ENCODE measurements at regions not wholly inside any gene's neighbourhood (a gene's known extent, or its start where the extent isn't known, plus 50 kb on each side); places are given as distances from the start of the nearest gene placed in this dataset.

DNA sequence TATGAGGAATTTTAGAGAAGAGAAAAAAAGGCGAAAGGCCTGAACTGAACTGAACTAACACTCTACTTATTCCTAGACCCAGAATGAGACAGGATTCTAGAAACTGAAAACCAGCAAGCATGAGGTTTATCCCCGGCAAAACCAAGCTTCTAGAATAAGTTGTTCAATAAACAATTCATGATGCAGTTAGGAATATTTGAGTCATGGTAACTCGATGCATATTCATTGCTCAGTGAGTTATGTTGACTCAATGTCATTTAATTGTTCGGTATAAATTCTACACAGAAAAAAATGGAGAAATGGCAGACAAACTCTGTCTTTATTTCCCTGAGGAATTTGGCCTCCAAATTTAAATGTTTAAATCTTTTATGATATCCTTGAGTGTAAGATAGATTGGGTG lies 321.5 kb downstream of the SATB2 start:
- Mint-ChIP-seq H3K27me3 (ENCODE audit: low read depth) (peaks cover 59% of the 10 kb centered on the region), H3K9me3 (peaks cover 24% of the 10 kb centered on the region), H3K4me3 (no peak overlapping the region), H3K4me1 (peaks cover 14% of the 10 kb centered on the region), H3K27ac (no peak overlapping the region), H3K36me3 (peaks cover 13% of the 10 kb centered on the region)
- TF ChIP-seq NR1H2 (CRISPR knock-in tag; IDR thresholded peaks at IDR 0.05), result no peak
- no peak for TF ChIP-seq ZMAT4 (CRISPR knock-in tag; IDR thresholded peaks at IDR 0.05)
- no peak for TF ChIP-seq CDX4 (CRISPR knock-in tag; IDR thresholded peaks at IDR 0.05; ENCODE audit: borderline replicate concordance)
- TF ChIP-seq RELA (CRISPR knock-in tag; IDR thresholded peaks at IDR 0.05; ENCODE audit: borderline replicate concordance), result no peak
- TF ChIP-seq ZNF121 (CRISPR knock-in tag; IDR thresholded peaks at IDR 0.05), result no peak
- no peak for TF ChIP-seq CREM (CRISPR knock-in tag; IDR thresholded peaks at IDR 0.05)
- TF ChIP-seq JUN (CRISPR knock-in tag; IDR thresholded peaks at IDR 0.05), result no peak
- TF ChIP-seq SP1 (CRISPR knock-in tag; conservative IDR thresholded peaks at IDR 0.05), result no peak
- TF ChIP-seq OVOL2 (CRISPR knock-in tag; IDR thresholded peaks at IDR 0.05; ENCODE audit: borderline replicate concordance), result no peak
- TF ChIP-seq, protein P1, sequence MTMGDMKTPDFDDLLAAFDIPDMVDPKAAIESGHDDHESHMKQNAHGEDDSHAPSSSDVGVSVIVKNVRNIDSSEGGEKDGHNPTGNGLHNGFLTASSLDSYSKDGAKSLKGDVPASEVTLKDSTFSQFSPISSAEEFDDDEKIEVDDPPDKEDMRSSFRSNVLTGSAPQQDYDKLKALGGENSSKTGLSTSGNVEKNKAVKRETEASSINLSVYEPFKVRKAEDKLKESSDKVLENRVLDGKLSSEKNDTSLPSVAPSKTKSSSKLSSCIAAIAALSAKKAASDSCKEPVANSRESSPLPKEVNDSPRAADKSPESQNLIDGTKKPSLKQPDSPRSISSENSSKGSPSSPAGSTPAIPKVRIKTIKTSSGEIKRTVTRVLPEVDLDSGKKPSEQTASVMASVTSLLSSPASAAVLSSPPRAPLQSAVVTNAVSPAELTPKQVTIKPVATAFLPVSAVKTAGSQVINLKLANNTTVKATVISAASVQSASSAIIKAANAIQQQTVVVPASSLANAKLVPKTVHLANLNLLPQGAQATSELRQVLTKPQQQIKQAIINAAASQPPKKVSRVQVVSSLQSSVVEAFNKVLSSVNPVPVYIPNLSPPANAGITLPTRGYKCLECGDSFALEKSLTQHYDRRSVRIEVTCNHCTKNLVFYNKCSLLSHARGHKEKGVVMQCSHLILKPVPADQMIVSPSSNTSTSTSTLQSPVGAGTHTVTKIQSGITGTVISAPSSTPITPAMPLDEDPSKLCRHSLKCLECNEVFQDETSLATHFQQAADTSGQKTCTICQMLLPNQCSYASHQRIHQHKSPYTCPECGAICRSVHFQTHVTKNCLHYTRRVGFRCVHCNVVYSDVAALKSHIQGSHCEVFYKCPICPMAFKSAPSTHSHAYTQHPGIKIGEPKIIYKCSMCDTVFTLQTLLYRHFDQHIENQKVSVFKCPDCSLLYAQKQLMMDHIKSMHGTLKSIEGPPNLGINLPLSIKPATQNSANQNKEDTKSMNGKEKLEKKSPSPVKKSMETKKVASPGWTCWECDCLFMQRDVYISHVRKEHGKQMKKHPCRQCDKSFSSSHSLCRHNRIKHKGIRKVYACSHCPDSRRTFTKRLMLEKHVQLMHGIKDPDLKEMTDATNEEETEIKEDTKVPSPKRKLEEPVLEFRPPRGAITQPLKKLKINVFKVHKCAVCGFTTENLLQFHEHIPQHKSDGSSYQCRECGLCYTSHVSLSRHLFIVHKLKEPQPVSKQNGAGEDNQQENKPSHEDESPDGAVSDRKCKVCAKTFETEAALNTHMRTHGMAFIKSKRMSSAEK (CRISPR knock-in tag; IDR thresholded peaks at IDR 0.05; ENCODE audit: borderline replicate concordance), result no peak
- no peak for TF ChIP-seq MXD4 (CRISPR knock-in tag; IDR thresholded peaks at IDR 0.05; ENCODE audit: borderline replicate concordance)
- TF ChIP-seq, protein P2, sequence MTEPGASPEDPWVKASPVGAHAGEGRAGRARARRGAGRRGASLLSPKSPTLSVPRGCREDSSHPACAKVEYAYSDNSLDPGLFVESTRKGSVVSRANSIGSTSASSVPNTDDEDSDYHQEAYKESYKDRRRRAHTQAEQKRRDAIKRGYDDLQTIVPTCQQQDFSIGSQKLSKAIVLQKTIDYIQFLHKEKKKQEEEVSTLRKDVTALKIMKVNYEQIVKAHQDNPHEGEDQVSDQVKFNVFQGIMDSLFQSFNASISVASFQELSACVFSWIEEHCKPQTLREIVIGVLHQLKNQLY (CRISPR knock-in tag; IDR thresholded peaks at IDR 0.05), result no peak
- TF ChIP-seq, protein P3, sequence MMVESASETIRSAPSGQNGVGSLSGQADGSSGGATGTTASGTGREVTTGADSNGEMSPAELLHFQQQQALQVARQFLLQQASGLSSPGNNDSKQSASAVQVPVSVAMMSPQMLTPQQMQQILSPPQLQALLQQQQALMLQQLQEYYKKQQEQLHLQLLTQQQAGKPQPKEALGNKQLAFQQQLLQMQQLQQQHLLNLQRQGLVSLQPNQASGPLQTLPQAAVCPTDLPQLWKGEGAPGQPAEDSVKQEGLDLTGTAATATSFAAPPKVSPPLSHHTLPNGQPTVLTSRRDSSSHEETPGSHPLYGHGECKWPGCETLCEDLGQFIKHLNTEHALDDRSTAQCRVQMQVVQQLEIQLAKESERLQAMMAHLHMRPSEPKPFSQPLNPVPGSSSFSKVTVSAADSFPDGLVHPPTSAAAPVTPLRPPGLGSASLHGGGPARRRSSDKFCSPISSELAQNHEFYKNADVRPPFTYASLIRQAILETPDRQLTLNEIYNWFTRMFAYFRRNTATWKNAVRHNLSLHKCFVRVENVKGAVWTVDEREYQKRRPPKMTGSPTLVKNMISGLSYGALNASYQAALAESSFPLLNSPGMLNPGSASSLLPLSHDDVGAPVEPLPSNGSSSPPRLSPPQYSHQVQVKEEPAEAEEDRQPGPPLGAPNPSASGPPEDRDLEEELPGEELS (CRISPR knock-in tag; IDR thresholded peaks at IDR 0.05), result no peak
- no peak for TF ChIP-seq HMGA2 (CRISPR knock-in tag; IDR thresholded peaks at IDR 0.05)
- TF ChIP-seq USF1 (CRISPR knock-in tag; IDR thresholded peaks at IDR 0.05), result no peak
- TF ChIP-seq CBFB (CRISPR knock-in tag; IDR thresholded peaks at IDR 0.05; ENCODE audit: low read depth), result no peak
- no peak for TF ChIP-seq ZNF138 (CRISPR knock-in tag; conservative IDR thresholded peaks at IDR 0.05)
- TF ChIP-seq ZNF263 (CRISPR knock-in tag; IDR thresholded peaks at IDR 0.05; ENCODE audit: low read depth), result no peak
- no peak for TF ChIP-seq ATF3 (CRISPR knock-in tag; conservative IDR thresholded peaks at IDR 0.05)
- ATAC-seq (no peak), DNase-seq (ENCODE audit: low spot score) (no peak)
- ChIA-PET CTCF (interaction anchor here (1.0 kb wide), 1 partner anchor 335 kb away, joined by 3 read pairs; no protein-coding TSS in a partner anchor), POLR2A (no interaction called here)

All from WTC11 (cell line).